Epidermal melanocyte (primary cell): ENCODE measurements at regions not wholly inside any gene's neighbourhood (a gene's known extent, or its start where the extent isn't known, plus 50 kb on each side); places are given as distances from the start of the nearest gene placed in this dataset.

ENCODE experiments used
- DNase-seq: peaks from one replicate; pipeline ENCODE4 v3.0.0; 2011; ENCODE audit warnings: low spot score; ENCODE audit not compliant: insufficient read length

DNA sequence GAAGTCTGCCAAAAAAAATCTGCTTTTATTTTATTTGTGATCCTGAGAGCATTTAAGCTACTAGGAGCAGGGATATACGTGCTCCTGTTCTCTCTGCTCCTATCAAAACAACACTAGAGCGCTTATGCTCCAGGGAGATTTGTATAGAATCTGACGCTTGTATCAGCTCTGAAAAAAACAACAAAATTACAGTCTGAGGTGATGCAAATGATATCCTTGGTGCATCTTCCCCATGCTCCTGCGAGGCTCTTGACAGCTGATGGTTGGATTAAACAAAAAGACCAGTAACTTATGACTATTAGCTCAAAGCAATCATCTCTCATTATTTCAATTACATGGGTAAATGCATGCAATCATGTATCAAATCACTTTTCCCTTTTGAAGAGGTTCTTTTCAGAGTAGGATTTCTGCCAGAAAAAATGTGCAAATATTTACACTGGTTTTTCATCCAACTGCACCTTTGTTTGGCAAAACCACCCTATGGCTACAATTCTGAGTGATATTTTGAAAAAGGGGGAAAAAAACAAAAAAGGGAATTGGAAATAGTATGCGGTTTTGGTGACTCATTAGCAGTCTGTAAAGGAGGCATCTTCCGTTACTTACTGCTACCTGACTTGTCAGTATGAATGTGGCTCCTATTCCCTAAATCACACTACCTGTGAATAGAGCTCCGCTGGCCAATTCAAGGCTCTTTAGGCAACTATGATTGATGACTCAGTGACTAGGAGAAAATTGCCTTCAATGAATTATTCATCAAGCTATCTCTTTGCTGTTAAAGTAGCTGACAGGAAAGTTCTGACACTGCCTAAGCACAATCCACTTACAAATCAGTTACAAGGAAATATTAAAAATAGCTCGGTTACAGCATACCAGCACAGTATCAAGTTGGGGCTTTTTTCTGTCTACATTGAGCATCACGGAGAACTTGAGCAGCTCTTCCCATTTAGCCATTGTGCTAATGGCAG lies 450.0 kb downstream of the FOXG1 start:
- DNase-seq, result no peak

GRCh38 chr14:29217813-29218450 lies 451.3 kb downstream of the FOXG1 start:
- no peak for DNase-seq

GRCh38 chr14:29220072-29220471 lies 453.5 kb downstream of the FOXG1 start:
- no peak for DNase-seq

DNA sequence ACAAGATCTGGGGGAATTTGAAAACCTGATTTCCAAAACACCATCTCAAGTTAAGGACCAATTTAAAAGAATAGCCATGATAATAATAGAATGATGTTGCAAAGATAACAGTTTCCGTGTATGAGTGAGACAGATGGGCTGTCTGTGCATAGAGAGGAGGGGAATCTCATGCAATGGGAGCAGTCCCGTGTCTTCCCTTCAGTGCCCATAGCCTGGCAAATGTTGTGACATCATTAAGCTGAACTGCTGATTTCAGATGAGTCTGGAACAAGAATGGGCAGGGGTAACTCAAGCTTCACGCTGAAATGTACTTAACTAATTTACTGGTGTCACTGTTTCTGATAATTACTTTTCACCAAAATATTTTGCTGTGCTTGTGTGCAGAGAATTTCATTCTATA lies 454.0 kb downstream of the FOXG1 start:
- DNase-seq, result no peak

GRCh38 chr14:29222006-29222405 lies 455.4 kb downstream of the FOXG1 start:
- no peak for DNase-seq

- no peak for DNase-seq
Measured at GRCh38 chr14:29222671-29223268, 456.2 kb downstream of the FOXG1 start.

- DNase-seq, result no peak
Measured at GRCh38 chr14:29223947-29224346, 457.4 kb downstream of the FOXG1 start.

DNA sequence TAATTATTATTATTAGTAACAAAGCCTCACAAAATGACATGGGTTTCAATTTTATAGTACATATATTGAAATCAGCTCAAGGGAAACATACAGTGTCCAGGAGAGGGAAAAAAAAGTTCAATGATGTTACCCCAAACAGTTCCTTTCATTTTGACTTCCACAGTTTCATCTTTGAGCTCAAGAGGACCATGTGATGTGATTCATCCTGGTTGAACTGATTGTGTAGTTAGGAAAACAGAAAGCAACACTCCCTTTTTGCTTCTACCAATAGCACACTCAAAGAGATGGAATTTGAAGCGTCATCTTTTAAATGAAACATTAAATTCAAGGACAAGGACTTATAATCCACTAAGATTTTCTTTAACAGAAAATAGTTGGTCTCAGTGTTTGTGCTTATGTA lies 461.0 kb downstream of the FOXG1 start:
- DNase-seq, result no peak

GRCh38 chr14:29232153-29232552 lies 465.6 kb downstream of the FOXG1 start:
- no peak for DNase-seq

GRCh38 chr14:29232711-29233110 lies 466.1 kb downstream of the FOXG1 start:
- no peak for DNase-seq

DNA sequence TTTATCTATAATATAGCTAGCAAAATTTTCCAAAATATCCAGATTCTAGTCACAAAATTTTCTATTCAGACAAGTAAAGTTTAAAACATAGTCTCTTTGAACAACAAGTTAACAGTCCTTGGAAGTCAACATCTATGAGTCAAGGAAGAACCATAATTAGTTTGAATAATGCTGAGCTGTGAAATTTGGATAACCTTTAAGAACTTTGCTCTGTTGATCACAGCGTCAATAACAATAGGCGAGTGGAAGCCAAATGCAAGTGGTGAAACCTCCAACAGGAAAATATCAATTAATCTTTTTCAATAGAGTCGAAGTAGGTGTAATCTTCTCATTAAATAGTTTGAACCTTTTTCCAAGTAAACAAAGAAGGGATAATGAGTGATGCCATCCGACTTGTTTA lies 466.6 kb downstream of the FOXG1 start:
- no peak for DNase-seq

GRCh38 chr14:29235991-29236390 lies 469.4 kb downstream of the FOXG1 start:
- no peak for DNase-seq

GRCh38 chr14:29236401-29236800 lies 469.8 kb downstream of the FOXG1 start:
- no peak for DNase-seq

DNA sequence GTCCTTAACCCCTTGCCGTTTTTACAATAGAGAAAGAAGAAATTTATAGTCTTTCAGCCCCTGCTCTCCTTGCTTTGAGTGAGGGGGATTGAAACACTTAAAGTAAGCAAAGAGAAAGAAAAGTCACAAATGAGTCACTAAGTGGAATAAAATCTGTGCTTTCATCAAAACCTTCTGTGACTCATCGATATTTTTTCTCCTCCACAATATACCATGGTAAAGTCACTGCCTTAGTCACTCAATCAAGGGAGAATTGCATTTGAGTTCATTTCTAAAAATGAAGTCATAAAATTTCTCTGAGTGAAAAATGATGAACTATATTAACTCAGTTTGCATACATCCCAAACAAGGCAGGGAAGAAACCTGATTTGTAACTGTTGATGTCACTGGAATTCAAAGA lies 470.3 kb downstream of the FOXG1 start:
- no peak for DNase-seq

DNA sequence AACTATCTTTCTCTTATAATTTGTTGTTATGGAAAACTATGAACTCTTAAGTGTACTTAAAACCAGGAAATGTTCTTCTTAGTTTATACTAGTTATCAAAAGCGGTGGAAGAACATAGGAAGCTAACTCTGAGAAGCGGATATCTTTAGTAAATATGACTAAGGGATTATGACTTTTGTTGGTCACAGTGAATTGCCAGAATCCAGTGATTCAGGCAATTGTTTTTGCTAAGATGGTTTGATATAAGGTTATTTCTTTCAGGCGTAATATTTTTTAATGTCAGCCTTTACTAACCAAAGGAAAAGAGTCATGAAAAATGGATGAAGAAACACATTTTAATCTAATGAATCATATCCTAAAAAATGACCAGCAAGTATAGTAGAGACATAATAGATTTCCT lies 473.5 kb downstream of the FOXG1 start:
- no peak for DNase-seq

DNA sequence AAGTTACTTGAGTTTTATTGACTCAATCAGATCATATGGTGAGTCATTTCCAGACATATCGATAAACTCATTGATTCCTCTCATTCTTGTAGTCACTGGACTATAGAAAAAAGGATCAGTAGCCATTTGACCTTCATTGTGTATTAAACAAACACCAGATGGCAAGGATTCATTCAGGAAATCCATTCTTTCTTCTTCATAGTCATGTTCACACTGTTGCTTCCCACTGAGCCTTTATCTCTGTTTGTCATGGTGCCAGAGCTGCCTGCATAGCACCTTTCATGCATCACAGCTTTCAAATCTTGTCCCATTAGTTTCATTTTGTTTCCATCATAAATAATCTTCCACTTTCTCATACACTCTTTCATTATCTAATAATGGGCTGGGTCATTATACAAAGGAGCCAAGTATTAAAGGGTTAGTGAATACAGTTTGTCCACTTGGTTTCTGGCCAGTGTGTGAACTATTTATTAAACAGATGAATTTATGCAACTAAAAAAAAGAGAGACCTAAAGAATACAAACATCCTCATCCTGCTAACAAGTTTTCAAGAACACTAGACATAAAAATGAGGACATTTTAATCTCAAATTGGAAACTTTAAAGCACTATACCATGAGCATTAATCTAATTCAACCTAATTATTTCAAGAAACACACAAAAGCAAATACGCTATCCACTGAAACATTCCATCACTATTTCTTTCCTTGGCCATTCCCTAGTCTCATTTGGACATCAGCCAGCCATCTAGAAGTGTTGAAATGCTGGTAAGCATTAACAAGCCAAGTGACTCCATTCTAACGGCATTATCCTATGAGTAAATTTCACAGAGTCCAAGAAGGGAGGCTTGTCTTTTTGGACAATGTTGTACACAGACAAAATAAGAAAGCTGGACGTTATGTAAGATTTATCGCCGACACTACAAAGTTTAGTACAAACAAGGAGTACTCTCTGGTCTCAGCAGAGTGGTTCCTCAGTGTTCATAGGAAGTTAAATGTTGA lies 476.5 kb downstream of the FOXG1 start:
- DNase-seq, result no peak

DNA sequence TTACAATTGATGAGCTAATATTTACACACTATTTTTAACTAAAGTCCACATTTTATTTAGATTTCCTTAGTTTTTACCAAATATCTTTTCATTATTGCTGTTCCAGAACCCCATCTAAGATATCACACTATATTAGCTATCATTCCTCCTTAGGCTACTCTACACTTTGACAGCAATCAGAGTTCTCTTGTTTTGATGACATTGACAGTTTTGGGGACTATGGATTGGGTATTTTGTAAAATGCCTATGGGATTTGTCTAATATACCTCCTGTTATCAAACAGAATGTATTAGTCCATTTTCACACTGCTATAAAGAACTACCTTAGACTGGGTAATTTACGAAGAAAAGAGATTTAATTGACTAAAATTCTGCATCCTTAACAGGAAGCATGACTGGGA lies 489.1 kb downstream of the FOXG1 start:
- no peak for DNase-seq

GRCh38 chr14:29262979-29263378 lies 496.4 kb downstream of the FOXG1 start:
- DNase-seq, result no peak

DNA sequence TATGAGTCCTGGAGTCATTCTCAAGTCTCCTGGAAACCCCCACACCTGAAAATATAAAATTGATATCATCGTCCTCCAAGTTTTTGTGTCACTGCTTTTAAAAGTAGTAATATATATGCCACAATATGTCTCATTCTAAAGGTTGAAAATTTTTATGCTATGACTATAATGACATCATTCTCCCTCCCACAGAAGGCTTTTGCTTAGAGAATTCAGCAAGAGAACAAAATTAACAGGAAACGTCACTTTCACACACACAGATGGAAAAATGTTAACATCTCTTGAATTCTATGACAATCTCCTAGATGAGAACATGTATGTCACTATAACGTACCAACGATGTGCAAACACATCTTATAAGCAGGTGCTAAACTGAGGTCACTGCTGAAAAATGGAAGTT lies 498.3 kb downstream of the FOXG1 start:
- no peak for DNase-seq

GRCh38 chr14:29265852-29266251 lies 499.3 kb downstream of the FOXG1 start:
- no peak for DNase-seq

- no peak for DNase-seq
Measured at GRCh38 chr14:29271669-29272068, 505.1 kb downstream of the FOXG1 start.
